Endothelial cell of umbilical vein (primary cell): ENCODE measurements at regions not wholly inside any gene's neighbourhood (a gene's known extent, or its start where the extent isn't known, plus 50 kb on each side); places are given as distances from the start of the nearest gene placed in this dataset.

Experiments
- BruUV-seq: library from RNA; stranded (reverse); fragments of 400-500 nt; replicated peaks from 2 replicates; lab custom pipeline; 2021; lab: Mats Ljungman, UMichigan
- CTCF ChIA-PET: fragments of 300-600, 350-600 bp; sonication (Branson Sonifier 250); formaldehyde crosslinking; loops from one replicate; lab custom pipeline; 2021; ENCODE audit warnings: antibody characterized with exemption, inconsistent platforms; lab: Charles Lee
- POLR2A ChIA-PET: fragments of 300-600, 350-600 bp; sonication (Branson Sonifier 250); formaldehyde crosslinking; loops from one replicate; lab custom pipeline; 2021; ENCODE audit warnings: antibody characterized with exemption, inconsistent platforms; lab: Charles Lee
- DNase-seq: peaks from one replicate; pipeline ENCODE4 v3.0.0-alpha.2; 2011; ENCODE audit warnings: low read depth, low spot score
- FAIRE-seq: peaks from 2 replicates; lab custom pipeline; 2011; peaks lifted over from hg19 to GRCh38; lab: Jason Lieb, UNC
- H2AFZ ChIP-seq: 2 replicates; pipeline ENCODE4 v1.6.0; 2012; ENCODE audit warnings: low read depth, low read length, control low read depth, inconsistent platforms
- H3K27ac ChIP-seq: 2 replicates; pipeline ENCODE4 v1.5.1; 2011; ENCODE audit warnings: low read depth, mild to moderate bottlenecking, control low read depth, low read length, moderate library complexity; ENCODE audit not compliant: insufficient read depth
- H3K27me3 ChIP-seq, 2 experiments: 2 replicates each; pipeline versions ENCODE4 v1.6.0 to v1.6.1; 2011; ENCODE audit warnings: low read length in 2 of 2, mixed read lengths in 1 of 2; ENCODE audit not compliant: control insufficient read depth in 2 of 2, insufficient read depth in 2 of 2
- H3K36me3 ChIP-seq, 2 experiments: 2 replicates in 1 of 2; 3 replicates in 1 of 2; pipeline ENCODE4 v1.5.1; 2011; ENCODE audit warnings: low read length in 2 of 2, mild to moderate bottlenecking in 1 of 2, moderate library complexity in 1 of 2; ENCODE audit not compliant: control insufficient read depth in 2 of 2, insufficient read depth in 2 of 2; ENCODE audit errors: extremely low read depth in 1 of 2
- H3K4me1 ChIP-seq: 3 replicates; pipeline ENCODE4 v1.5.1; 2011; ENCODE audit warnings: mild to moderate bottlenecking, low read length; ENCODE audit not compliant: control insufficient read depth, insufficient read depth; ENCODE audit errors: extremely low read depth
- H3K4me2 ChIP-seq: 2 replicates; pipeline ENCODE4 v1.6.1; 2011; ENCODE audit warnings: low read length, control low read depth, mixed read lengths; ENCODE audit not compliant: insufficient read depth
- H3K4me3 ChIP-seq, 3 experiments: fragments of 200-600 bp in 1 of 3; sonication (generic), shearing (Covaris generic) in 1 of 3; replicated peaks in 1 of 3; 2 replicates each; pipeline ENCODE4 v1.5.1; 2011 to 2016; ENCODE audit warnings: control low read depth in 3 of 3, low read length in 3 of 3, mild to moderate bottlenecking in 2 of 3, inconsistent platforms in 1 of 3, low read depth in 1 of 3, moderate library complexity in 1 of 3; ENCODE audit not compliant: insufficient read depth in 1 of 3
- H3K79me2 ChIP-seq: 2 replicates; pipeline ENCODE4 v1.6.0; 2012; ENCODE audit warnings: low read length, inconsistent platforms; ENCODE audit not compliant: control insufficient read depth, insufficient read depth
- H3K9ac ChIP-seq: replicated peaks from 2 replicates; pipeline ENCODE3; 2011; ENCODE audit warnings: low read length, control low read depth; ENCODE audit not compliant: insufficient read depth; ENCODE audit errors: extremely low read depth
- H3K9me1 ChIP-seq: replicated peaks from 3 replicates; pipeline ENCODE4 v1.6.0; 2011; ENCODE audit warnings: mild to moderate bottlenecking, low read length; ENCODE audit not compliant: control insufficient read depth, insufficient read depth; ENCODE audit errors: extremely low read depth
- H3K9me3 ChIP-seq: replicated peaks from 2 replicates; pipeline ENCODE4 v1.5.1; 2012; ENCODE audit warnings: low read length, inconsistent platforms; ENCODE audit not compliant: control insufficient read depth, insufficient read depth
- H4K20me1 ChIP-seq: replicated peaks from 2 replicates; pipeline ENCODE3; 2011; ENCODE audit warnings: mild to moderate bottlenecking, low read length; ENCODE audit not compliant: control insufficient read depth, insufficient read depth; ENCODE audit errors: extremely low read depth
- CTCF ChIP-seq, 2 donors: IDR thresholded peaks; 1 replicate in 1 of 2; 2 replicates in 1 of 2; pipeline ENCODE4 v1.5.1; 2011; ENCODE audit warnings: low read length in 2 of 2, mild to moderate bottlenecking in 2 of 2, moderate library complexity in 2 of 2, control low read depth in 1 of 2, inconsistent platforms in 1 of 2, low read depth in 1 of 2; ENCODE audit not compliant: insufficient read depth in 1 of 2; ENCODE audit errors: extremely low read depth in 1 of 2
- EZH2 ChIP-seq: IDR thresholded peaks from 2 replicates; pipeline ENCODE4 v1.6.1; 2012; ENCODE audit warnings: borderline replicate concordance, low read depth, mild to moderate bottlenecking, moderate library complexity, low read length, inconsistent platforms; ENCODE audit not compliant: severe bottlenecking
- FOS ChIP-seq: IDR thresholded peaks from 2 replicates; pipeline ENCODE4 v1.6.1; 2011; ENCODE audit warnings: mild to moderate bottlenecking, low read length, moderate library complexity, borderline replicate concordance; ENCODE audit not compliant: insufficient read depth
- GATA2 ChIP-seq: IDR thresholded peaks from 2 replicates; pipeline ENCODE4 v1.7.0; 2011; ENCODE audit warnings: low read depth, mild to moderate bottlenecking, moderate library complexity, mixed read lengths, low read length; ENCODE audit not compliant: insufficient read length, insufficient read depth
- JUN ChIP-seq: IDR thresholded peaks from 2 replicates; pipeline ENCODE4 v1.6.1; 2011; ENCODE audit warnings: borderline replicate concordance, low read depth; ENCODE audit not compliant: insufficient read length, insufficient read depth
- MAX ChIP-seq: IDR thresholded peaks from 2 replicates; pipeline ENCODE4 v1.6.1; 2011; ENCODE audit not compliant: insufficient read depth, insufficient read length
- MYC ChIP-seq: IDR thresholded peaks from one replicate; pipeline ENCODE4 v1.6.1; 2011; ENCODE audit warnings: mild to moderate bottlenecking, low read depth, low read length
- POLR2A ChIP-seq: IDR thresholded peaks from 2 replicates; pipeline ENCODE4 v1.6.1; 2012; ENCODE audit warnings: low read depth, mild to moderate bottlenecking, control low read depth, low read length
- POLR2AphosphoS5 ChIP-seq: IDR thresholded peaks from 2 replicates; pipeline ENCODE4 v1.6.1; 2012; ENCODE audit warnings: low read depth, mild to moderate bottlenecking, control low read depth, low read length, moderate library complexity; ENCODE audit not compliant: insufficient read depth
- dilution Hi-C: fragments of 300-500 bp; cut with MboI; formaldehyde crosslinking; loops from one replicate; pipeline ENCODE4 v1.15.0; 2019; ENCODE audit warnings: low sequenced_read_pairs; ENCODE audit not compliant: extremely low pct_ligation_motif_present
- intact Hi-C: fragments of 100-400 bp; cut with micrococcal nuclease; formaldehyde crosslinking; loops from one replicate; pipeline ENCODE4 v1.10.0; 2022

- Histone ChIP-seq H3K4me3 (no peak overlapping the region), H3K9ac (no peak overlapping the region), H3K27me3 (no peaks in the 10 kb centered on the region), H4K20me1 (no peaks in the 10 kb centered on the region), H3K9me3 (no peaks in the 10 kb centered on the region), H3K79me2 (no peaks in the 10 kb centered on the region), H3K4me2 (no peak overlapping the region), H3K4me1 (peaks cover 6% of the 10 kb centered on the region), H2AFZ (no peak overlapping the region), H3K36me3 (no peaks in the 10 kb centered on the region), H3K27ac (no peak overlapping the region), H3K9me1 (no peaks in the 10 kb centered on the region)
- dilution Hi-C loops, result no loop called here
- BruUV-seq, result no TSS peak
- intact Hi-C loops, result no loop called here
- DNase-seq, result no peak
- CTCF ChIA-PET, result no interaction called here
- TF ChIP-seq MAX, result no peak
- POLR2A ChIA-PET, result no interaction called here
- no peak for FAIRE-seq
Observed at GRCh38 chr3:194956697-194957396, 271.2 kb downstream of the FAM43A start.

GRCh38 chr3:194957743-194958240 is 272.1 kb downstream of the FAM43A start:
- no TSS peak for BruUV-seq
- Histone ChIP-seq H3K4me1 (peaks cover 4% of the 10 kb centered on the region), H3K79me2 (no peaks in the 10 kb centered on the region), H3K9me3 (no peaks in the 10 kb centered on the region), H2AFZ (no peak overlapping the region), H3K27ac (no peak overlapping the region), H3K4me2 (no peak overlapping the region), H3K9ac (no peak overlapping the region), H4K20me1 (no peaks in the 10 kb centered on the region), H3K36me3 (no peaks in the 10 kb centered on the region), H3K9me1 (no peaks in the 10 kb centered on the region), H3K27me3 (no peaks in the 10 kb centered on the region), H3K4me3 (no peak overlapping the region)
- CTCF ChIA-PET, result no interaction called here
- POLR2A ChIA-PET, result no interaction called here
- FAIRE-seq (no peak), DNase-seq (no peak)
- dilution Hi-C loops, result no loop called here
- intact Hi-C loops, result no loop called here
- TF ChIP-seq MYC (no peak), JUN (no peak), MAX (no peak), EZH2 (no peak), POLR2A (no peak), POLR2AphosphoS5 (no peak), FOS (no peak), CTCF (IDR thresholded peaks at IDR 0.05; ENCODE audit: extremely low read depth in 1 of 2, insufficient read depth in 1 of 2, low read depth in 1 of 2, low read length in 2 of 2) (no peak), GATA2 (no peak)
